ENCODE measurements at regions not wholly inside any gene's neighbourhood (a gene's known extent, or its start where the extent isn't known, plus 50 kb on each side); places are given as distances from the start of the nearest gene placed in this dataset.
A peak's percentile ranks its signal among the peaks of the same experiment; 100 is the strongest.
"Not testable (repeated sequence)": the region's sequence is repeated elsewhere in the genome, so short reads cannot be mapped to it uniquely, and the experiment has no call there.

- H3K4me3 ChIP-seq (ENCODE audit: low read depth, low read length): no peak overlapping the region
These were observed 87.9 kb upstream of the MSTN start for GRCh38 chr2:190150413-190150812.

DNA sequence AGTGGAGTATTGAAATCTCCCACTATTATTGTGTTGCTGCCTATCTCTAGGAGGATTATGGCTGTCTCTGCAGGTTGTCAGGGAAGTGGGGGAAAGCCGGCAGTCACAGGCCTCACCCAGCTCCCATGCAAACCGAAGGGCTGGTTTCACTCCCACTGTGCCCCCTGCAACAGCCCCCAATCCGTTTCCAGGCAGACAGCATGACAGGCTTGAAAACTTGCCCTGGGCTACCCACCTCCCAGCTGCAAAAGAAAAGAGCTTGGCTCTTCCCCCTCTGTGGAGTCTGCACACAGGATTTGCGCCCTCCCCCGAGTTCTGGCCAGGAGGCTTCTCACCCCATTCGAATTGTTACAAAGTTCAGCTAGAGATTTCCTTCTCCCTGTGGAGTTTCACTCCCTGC is 87.4 kb upstream of the MSTN start:
- H3K4me3 ChIP-seq (ENCODE audit: low read depth, low read length): no peak overlapping the region

GRCh38 chr2:190149200-190149599 is 86.7 kb upstream of the MSTN start:
- H3K4me3 ChIP-seq (ENCODE audit: low read depth, low read length): no peak overlapping the region

DNA sequence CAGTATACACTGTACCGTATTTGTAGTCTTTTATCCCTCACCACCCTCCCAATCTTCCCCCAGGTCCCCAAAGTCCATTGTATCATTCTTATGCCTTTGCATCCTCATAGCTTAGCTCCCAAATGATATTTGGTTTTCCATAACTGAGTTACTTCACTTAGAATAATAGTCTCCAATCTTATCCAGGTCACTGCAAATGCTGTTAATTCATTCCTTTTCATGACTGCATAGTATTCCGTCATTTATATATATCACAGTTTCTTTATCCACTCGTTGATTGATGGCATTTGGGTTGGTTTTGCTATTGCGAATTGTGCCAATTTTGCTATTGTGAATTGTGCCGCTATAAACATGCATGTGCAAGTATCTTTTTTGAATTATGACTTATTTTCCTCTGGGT is 83.6 kb upstream of the MSTN start:
- not testable (repeated sequence) for H3K4me3 ChIP-seq (ENCODE audit: low read depth, low read length)

DNA sequence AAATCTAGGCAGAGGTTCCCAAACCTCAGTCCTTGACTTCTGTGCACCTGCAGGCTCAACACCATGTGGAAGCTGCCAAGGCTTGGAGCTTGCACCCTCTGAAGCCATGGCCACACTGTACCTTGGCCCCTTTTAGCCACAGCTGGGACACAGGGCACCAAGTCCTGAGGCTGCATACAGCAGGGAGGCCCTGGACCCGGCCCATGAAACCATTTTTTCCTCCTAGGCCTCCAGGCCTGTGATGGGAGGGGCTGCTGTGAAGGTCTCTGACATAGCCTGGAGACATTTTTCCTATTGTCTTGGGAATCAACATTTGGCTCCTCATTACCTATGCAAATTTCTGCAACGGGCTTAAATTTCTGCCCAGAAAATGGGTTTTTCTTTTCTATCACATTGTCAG is 77.9 kb upstream of the MSTN start:
- H3K4me3 ChIP-seq (ENCODE audit: low read depth, low read length): not testable (repeated sequence)

GRCh38 chr2:190139371-190139770 is 76.8 kb upstream of the MSTN start:
- no peak overlapping the region for H3K4me3 ChIP-seq (ENCODE audit: low read depth, low read length)

DNA sequence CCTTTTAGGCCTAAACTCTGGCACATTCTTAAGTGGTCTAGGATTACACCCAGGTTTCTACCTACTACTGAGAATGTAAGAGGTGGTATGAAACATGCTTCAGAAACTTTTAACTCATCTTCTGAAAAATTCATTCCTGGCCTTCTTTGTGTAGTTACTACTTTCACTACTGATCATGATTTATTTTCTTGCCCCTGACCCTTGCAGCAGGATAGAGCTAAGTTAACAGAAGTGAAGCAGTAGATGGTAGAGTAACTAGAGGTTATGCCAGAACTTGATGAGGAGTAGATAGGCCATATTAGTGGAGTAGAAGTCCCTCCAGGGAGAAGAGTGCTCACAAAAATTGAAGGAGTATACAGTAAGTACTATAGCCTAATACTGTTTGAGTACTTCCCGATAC is 75.5 kb upstream of the MSTN start:
- no peak overlapping the region for H3K4me3 ChIP-seq (ENCODE audit: low read depth, low read length)

DNA sequence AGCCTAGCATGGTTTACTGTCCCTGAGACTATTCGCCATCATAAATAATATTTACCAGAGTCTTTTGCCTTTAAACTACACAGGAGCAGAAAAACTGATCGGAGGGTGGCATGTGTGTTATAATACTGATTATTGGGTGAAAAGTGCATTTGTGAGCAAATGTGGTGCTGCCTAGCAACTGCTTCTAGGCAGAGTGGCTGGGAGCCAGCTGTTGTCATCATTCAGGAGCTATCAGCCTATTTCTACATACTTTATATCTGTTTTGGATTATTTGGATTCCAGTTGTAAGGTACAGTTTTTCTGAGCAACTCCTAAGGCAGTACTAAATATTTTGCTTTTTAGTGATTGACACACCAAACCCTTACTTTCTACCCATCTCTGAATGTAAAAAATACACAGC is 75.0 kb upstream of the MSTN start:
- no peak overlapping the region for H3K4me3 ChIP-seq (ENCODE audit: low read depth, low read length)

DNA sequence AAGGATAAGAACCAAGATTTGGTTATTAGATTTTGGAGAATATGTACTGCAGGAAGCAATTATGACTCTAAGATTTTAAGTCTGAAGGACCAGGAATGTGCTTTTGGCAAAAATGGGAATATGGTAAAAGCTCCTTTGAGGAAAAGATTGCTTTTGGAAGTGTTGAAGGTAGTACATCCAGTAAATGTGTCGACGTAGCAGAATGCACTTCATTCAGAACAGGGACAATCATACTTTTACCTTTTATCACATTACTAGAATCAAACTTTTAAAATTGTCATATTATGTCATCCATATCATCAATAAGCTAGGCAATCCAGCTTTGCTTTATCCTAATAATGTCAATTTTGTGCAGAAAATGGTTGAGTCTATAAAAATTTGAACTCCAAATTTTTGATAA is 74.3 kb upstream of the MSTN start:
- H3K4me3 ChIP-seq (ENCODE audit: low read depth, low read length): no peak overlapping the region

- H3K4me3 ChIP-seq (ENCODE audit: low read depth, low read length): no peak overlapping the region
These were observed 73.7 kb upstream of the MSTN start for GRCh38 chr2:190136259-190136658.

DNA sequence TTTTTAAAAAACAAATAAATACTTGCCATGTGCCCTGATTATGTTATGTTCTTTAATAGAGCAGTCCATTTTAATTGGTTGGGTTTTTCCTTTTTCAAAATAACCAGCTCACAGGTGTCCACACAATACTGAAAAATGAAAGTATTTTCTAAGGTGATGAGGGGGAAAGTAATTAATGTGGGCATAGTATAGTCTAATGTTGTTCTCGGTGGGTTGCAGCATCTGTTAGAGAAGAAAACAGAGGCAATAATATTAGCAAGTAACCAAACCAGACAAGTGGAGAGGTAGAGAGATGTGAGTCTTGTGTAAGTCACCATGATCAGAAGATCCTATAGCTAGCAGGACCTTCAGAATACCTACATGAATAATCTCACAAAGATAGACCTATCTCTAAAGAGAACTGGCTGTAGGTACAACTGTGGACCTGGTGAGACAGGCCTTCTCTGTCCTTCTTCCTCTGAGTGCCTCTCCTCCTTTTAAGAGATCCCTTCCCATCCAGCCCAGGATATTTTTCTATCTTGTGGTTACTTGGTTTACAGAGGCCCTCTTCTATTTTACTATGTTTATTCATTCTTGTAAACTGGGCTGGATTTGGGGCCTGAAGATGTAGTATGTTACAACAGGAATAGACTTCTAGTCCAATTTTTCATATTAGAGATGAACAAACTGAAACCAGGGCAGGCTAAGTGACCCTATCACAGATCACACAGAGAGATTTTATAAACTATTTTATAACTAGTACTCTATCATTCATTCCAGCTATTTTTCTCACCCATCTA is 67.1 kb upstream of the MSTN start:
- no peak overlapping the region for H3K4me3 ChIP-seq (ENCODE audit: low read depth, low read length)

GRCh38 chr2:190127651-190128050 is 65.1 kb upstream of the MSTN start:
- H3K4me3 ChIP-seq (ENCODE audit: low read depth, low read length): no peak overlapping the region

GRCh38 chr2:190126798-190127197 is 64.3 kb upstream of the MSTN start:
- H3K4me3 ChIP-seq (ENCODE audit: low read depth, low read length): no peak overlapping the region

DNA sequence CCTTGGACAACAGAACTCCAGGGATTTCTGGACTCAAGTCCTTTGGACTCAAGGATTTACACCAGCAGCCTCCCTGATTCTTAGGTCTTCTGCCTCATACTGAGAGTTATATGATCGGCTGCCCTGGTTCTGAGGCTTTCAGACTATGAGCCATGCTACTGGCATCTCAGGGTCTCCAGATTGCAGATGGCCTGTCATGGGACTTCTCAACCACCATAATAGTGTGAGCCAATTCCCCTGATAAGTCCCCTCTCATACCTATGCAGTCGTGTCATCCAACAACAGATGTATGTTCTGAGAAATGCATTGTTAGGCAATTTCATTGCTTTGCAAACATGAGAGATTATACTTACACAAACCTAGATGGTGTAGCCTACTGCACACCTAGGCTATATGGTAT is 61.4 kb upstream of the MSTN start:
- H3K4me3 ChIP-seq (ENCODE audit: low read depth, low read length): no peak overlapping the region

DNA sequence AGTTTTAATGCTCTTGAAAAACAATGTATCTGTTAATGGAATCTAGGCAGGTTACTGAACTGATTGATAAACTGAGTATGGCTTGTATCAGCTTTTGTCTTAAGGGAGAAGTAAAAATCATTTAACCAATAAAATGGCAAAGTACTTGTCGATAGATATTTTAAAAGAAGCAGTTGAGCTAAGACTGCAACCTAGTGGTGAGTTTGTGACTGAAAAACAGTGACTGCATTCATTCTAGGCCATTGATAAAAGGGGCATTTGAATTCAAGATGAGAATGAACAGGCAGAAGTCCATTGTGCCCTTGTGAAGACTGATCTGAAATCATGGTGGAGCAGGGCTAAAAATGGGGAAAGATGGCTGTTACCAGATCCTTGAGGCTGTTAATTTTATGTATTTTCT is 59.4 kb upstream of the MSTN start:
- no peak overlapping the region for H3K4me3 ChIP-seq (ENCODE audit: low read depth, low read length)

DNA sequence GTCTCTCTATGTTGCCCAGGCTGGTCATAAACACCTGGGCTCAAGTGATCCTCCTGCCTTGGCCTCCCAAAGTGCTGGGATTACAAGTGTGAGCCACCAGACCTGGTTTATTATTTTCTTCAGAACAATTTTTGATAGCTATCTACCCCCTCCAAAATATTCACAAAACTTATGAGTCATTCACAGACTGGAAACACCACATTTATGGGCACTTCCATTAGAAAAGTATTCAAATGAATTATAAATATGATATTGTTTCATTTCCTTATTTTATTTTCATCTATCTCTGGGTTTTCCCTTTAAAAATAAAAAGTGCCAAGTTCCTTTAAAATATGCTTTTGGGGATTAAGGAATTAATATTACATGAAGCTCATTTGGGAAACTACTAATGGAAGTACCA is 58.8 kb upstream of the MSTN start:
- no peak overlapping the region for H3K4me3 ChIP-seq (ENCODE audit: low read depth, low read length)

DNA sequence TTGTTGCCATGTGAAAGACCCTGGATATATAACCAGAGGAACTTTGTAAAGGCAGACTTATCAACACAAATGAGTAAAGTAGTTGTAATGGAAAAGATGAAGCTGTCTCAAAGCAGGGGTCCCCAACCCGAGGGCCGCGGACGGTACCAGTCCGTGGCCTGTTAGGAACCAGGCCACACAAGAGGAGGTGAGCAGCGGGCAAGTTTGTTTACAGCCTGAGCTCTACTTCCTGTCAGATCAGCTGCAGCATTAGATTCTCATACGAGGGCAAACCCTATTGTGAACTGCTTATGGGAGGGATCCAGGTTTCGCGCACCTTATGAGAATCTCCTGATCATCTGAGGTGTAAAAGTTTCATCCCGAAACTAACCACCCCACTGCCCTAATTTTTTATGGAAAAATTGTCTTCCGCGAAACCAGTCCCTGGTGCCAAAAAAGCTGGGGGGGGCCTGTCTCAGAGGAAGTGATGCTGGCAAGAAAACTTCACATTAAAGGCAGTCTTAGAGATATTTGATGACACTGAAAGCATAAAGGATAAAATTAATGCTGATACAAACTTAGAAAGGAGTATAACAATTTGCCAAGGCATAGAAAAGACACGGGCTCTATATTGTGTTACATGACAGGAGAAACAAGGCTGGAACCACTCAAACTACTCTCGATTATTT is 57.5 kb upstream of the MSTN start:
- H3K4me3 ChIP-seq (ENCODE audit: low read depth, low read length): no peak overlapping the region

DNA sequence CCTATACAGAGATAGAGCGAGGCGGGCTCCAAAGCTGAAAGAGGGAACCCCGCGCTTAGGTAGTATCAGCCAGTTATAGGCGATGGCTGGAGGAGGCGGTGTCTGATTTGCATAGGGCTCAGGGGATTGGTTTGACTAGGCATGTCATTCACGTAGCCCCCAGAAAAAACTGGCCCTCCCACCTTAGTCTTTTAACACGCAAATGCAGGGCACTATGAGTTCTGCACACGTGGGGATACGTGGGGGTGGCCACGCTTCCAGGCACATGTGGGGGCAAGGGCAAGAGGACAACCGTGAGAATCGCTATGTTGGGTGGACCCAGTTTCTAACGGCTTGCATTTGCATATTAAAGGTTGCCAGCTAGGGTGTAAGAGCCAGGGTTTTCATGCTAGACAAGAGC is 56.7 kb upstream of the MSTN start:
- peak overlapping the region; percentile 20 for H3K4me3 ChIP-seq (ENCODE audit: low read depth, low read length)

- H3K4me3 ChIP-seq (ENCODE audit: low read depth, low read length): no peak overlapping the region
These were observed 54.8 kb upstream of the MSTN start for GRCh38 chr2:190117305-190117704.

- H3K4me3 ChIP-seq (ENCODE audit: low read depth, low read length): no peak overlapping the region
These were observed 50.5 kb upstream of the MSTN start for GRCh38 chr2:190113000-190113399.
